HL-60 (cell line): ENCODE measurements at regions not wholly inside any gene's neighbourhood (a gene's known extent, or its start where the extent isn't known, plus 50 kb on each side); places are given as distances from the start of the nearest gene placed in this dataset.

Source experiments
- DNase-seq, 2 experiments: peaks; one replicate each; pipeline ENCODE4 v3.0.0-alpha.2; 2010 to 2020; ENCODE audit warnings: low read depth in 1 of 2, low spot score in 1 of 2
- H3K27ac ChIP-seq: fragments of 250-450 bp; sonication (Bioruptor Pico); replicated peaks from 2 replicates; pipeline ENCODE4 v1.5.1; 2020; ENCODE audit warnings: mild to moderate bottlenecking, moderate library complexity
- H3K27me3 ChIP-seq: fragments of 250-450 bp; sonication (Bioruptor Pico); 2 replicates; pipeline ENCODE4 v1.5.1; 2021; ENCODE audit warnings: mild to moderate bottlenecking, moderate library complexity; ENCODE audit not compliant: insufficient read depth, poor library complexity, severe bottlenecking
- H3K4me3 ChIP-seq: replicated peaks from 2 replicates; pipeline ENCODE4 v1.5.1; 2011; ENCODE audit warnings: mild to moderate bottlenecking, control low read depth, low read length; ENCODE audit not compliant: insufficient read depth
- GABPA ChIP-seq: IDR thresholded peaks from 2 replicates; pipeline ENCODE4 v1.6.1; 2012; ENCODE audit warnings: low read depth
- POLR2AphosphoS5 ChIP-seq: IDR thresholded peaks from 2 replicates; pipeline ENCODE4 v1.6.1; 2012; ENCODE audit warnings: low read depth
- SPI1 ChIP-seq: IDR thresholded peaks from 2 replicates; pipeline ENCODE4 v1.6.1; 2012; ENCODE audit warnings: low read depth, mild to moderate bottlenecking, borderline replicate concordance
- TF ChIP-seq, protein P1 (sequence below): IDR thresholded peaks from 2 replicates; pipeline ENCODE4 v1.6.1; 2012; ENCODE audit warnings: low read depth; ENCODE audit not compliant: insufficient replicate concordance
- TF ChIP-seq, protein P2 (sequence below): IDR thresholded peaks from one replicate; pipeline ENCODE4 v1.5.1; 2011; ENCODE audit warnings: low read length, control low read depth, inconsistent platforms; ENCODE audit not compliant: insufficient read depth

DNA sequence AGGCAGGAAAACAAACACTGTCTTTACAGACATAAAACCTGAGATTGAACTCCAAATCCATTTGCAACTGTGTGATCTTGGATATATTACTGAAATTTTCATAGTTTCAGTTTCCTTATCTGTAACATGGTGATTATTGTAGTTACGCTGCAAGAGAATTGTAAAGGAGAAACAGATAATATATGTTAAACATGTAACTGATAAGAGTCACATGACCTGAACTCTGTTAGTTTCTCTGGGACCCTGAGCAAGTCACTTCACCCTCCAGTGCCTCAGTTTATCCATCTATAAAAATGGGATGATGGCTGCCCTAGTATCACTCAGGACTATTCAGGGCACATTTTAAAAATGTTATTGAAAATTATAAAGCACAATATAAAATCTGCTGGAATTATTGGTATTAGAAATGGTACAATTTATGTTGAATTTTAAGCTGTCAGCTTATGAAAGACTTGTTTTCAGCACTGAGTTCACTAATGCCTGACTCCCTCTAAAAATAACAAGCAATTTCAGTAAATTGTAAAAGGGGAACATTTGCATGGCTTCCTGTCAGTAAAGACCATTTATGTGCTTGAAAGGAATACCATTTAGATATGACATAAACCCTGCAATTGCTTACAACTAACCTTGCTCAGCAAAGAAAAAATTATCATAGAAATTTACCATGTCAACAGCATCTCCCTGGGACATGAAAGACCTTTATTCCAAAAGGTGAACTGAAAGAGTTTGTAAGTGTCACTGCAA, 393.5 kb downstream of the RAD51AP2 start:
- H3K4me3 ChIP-seq, result no peak overlapping the region
- H3K27me3 ChIP-seq, result no peaks in the 10 kb centered on the region
- no peak for DNase-seq
- H3K27ac ChIP-seq, result no peak overlapping the region
- TF ChIP-seq, protein P1, sequence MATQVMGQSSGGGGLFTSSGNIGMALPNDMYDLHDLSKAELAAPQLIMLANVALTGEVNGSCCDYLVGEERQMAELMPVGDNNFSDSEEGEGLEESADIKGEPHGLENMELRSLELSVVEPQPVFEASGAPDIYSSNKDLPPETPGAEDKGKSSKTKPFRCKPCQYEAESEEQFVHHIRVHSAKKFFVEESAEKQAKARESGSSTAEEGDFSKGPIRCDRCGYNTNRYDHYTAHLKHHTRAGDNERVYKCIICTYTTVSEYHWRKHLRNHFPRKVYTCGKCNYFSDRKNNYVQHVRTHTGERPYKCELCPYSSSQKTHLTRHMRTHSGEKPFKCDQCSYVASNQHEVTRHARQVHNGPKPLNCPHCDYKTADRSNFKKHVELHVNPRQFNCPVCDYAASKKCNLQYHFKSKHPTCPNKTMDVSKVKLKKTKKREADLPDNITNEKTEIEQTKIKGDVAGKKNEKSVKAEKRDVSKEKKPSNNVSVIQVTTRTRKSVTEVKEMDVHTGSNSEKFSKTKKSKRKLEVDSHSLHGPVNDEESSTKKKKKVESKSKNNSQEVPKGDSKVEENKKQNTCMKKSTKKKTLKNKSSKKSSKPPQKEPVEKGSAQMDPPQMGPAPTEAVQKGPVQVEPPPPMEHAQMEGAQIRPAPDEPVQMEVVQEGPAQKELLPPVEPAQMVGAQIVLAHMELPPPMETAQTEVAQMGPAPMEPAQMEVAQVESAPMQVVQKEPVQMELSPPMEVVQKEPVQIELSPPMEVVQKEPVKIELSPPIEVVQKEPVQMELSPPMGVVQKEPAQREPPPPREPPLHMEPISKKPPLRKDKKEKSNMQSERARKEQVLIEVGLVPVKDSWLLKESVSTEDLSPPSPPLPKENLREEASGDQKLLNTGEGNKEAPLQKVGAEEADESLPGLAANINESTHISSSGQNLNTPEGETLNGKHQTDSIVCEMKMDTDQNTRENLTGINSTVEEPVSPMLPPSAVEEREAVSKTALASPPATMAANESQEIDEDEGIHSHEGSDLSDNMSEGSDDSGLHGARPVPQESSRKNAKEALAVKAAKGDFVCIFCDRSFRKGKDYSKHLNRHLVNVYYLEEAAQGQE, result no peak
- TF ChIP-seq GABPA (no peak), POLR2AphosphoS5 (no peak), SPI1 (no peak)
- TF ChIP-seq, protein P2, sequence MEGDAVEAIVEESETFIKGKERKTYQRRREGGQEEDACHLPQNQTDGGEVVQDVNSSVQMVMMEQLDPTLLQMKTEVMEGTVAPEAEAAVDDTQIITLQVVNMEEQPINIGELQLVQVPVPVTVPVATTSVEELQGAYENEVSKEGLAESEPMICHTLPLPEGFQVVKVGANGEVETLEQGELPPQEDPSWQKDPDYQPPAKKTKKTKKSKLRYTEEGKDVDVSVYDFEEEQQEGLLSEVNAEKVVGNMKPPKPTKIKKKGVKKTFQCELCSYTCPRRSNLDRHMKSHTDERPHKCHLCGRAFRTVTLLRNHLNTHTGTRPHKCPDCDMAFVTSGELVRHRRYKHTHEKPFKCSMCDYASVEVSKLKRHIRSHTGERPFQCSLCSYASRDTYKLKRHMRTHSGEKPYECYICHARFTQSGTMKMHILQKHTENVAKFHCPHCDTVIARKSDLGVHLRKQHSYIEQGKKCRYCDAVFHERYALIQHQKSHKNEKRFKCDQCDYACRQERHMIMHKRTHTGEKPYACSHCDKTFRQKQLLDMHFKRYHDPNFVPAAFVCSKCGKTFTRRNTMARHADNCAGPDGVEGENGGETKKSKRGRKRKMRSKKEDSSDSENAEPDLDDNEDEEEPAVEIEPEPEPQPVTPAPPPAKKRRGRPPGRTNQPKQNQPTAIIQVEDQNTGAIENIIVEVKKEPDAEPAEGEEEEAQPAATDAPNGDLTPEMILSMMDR, result no peak

DNA sequence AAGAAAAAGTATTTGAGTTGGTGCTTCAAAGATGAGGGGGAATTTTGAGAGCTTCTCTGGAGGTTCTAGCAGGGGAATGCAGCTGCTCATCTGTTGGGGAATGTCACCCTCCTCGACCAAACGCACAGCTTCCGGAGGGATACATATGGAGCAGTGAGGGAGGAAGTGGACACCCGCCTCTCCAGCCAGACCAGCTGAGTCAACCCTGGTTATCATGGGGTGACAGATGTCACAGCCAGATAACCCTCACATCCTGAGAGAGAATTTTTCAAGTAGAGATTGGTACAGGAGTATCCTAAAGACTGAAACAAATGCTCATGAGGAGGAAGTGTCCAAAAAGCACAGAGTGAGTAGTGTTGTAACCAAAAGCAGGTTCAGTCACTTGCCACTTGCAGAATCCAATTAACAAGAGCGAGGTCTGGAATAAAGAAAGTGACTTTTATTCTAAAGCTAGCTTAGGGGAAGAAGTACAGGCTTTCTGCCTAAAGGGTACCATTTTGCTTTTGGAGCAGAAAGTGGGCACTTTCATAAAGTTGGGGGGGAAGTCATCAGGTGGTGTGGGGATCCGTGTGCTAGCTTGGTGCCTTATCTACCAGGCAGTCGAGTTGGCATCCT, 395.2 kb downstream of the RAD51AP2 start:
- no peak for DNase-seq
- no peak overlapping the region for H3K27ac ChIP-seq
- no peak overlapping the region for H3K4me3 ChIP-seq
- TF ChIP-seq, protein P1, result no peak
- TF ChIP-seq, protein P2, result no peak
- TF ChIP-seq SPI1 (no peak), GABPA (no peak)
- no peaks in the 10 kb centered on the region for H3K27me3 ChIP-seq

DNA sequence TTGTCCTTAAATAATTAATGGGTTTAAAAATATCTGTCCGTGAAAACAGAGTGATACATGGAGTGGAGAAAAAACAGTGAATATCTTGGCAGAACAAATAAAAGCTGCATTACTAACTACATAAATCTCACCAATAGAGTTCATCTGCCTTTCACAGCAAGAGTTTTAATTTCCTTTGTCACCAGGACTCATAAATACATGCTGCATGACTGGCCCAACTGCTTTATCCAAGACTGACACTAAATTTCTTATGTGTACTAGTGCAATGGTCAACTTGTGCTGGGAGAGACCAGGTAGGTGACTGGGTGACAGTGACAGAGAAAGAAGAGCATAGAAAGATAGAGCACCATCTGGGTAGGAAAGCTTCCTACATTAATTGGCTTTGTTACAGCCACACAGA, 402.8 kb downstream of the RAD51AP2 start:
- no peak for TF ChIP-seq POLR2AphosphoS5
- TF ChIP-seq, protein P2, result no peak
- no peak for TF ChIP-seq SPI1
- TF ChIP-seq, protein P1, result no peak
- TF ChIP-seq GABPA, result no peak
- Histone ChIP-seq H3K27ac (no peak overlapping the region), H3K4me3 (no peak overlapping the region), H3K27me3 (no peaks in the 10 kb centered on the region)
- no peak for DNase-seq
